NCI-H748 (cell line): ENCODE measurements at regions not wholly inside any gene's neighbourhood (a gene's known extent, or its start where the extent isn't known, plus 50 kb on each side); places are given as distances from the start of the nearest gene placed in this dataset.
"Not testable (repeated sequence)": the region's sequence is repeated elsewhere in the genome, so short reads cannot be mapped to it uniquely, and the experiment has no call there.

Source experiments
- DNase-seq: peaks from one replicate; lab custom pipeline; 2025; ENCODE audit not compliant: unreplicated experiment; lab: John Stamatoyannopoulos, UW

GRCh38 chr16:8458481-8459046, 131.7 kb downstream of the TMEM114 start:
- peak; percentile 23 for DNase-seq

GRCh38 chr16:8453359-8453758, 137.0 kb downstream of the TMEM114 start:
- DNase-seq: no peak

GRCh38 chr16:8452941-8453340, 137.4 kb downstream of the TMEM114 start:
- DNase-seq: no peak

- no peak for DNase-seq
Observed at GRCh38 chr16:8436931-8437330, 153.4 kb downstream of the TMEM114 start.

- DNase-seq: peak; percentile 51
Observed at GRCh38 chr16:8431783-8432182, 158.5 kb downstream of the TMEM114 start.

GRCh38 chr16:8430401-8430800, 159.9 kb downstream of the TMEM114 start:
- peak; percentile 14 for DNase-seq

- no peak for DNase-seq
Observed at GRCh38 chr16:8426569-8426968, 163.7 kb downstream of the TMEM114 start.

- no peak for DNase-seq
Observed at GRCh38 chr16:8417145-8417544, 173.2 kb downstream of the TMEM114 start.

GRCh38 chr16:8408855-8409567, 181.3 kb downstream of the TMEM114 start:
- no peak for DNase-seq

GRCh38 chr16:8407351-8407750, 183.0 kb downstream of the TMEM114 start:
- DNase-seq: no peak

- no peak for DNase-seq
Observed at GRCh38 chr16:8403978-8404749, 186.1 kb downstream of the TMEM114 start.

- no peak for DNase-seq
Observed at GRCh38 chr16:8402981-8403843, 187.1 kb downstream of the TMEM114 start.

- not testable (repeated sequence) for DNase-seq
Observed at GRCh38 chr16:8400683-8401082, 189.6 kb downstream of the TMEM114 start.

GRCh38 chr16:8398548-8398947, 191.8 kb downstream of the TMEM114 start:
- no peak for DNase-seq

- DNase-seq: no peak
Observed at GRCh38 chr16:8397223-8397622, 193.1 kb downstream of the TMEM114 start.

- DNase-seq: no peak
Observed at GRCh38 chr16:8396463-8396862, 193.8 kb downstream of the TMEM114 start.

- DNase-seq: no peak
Observed at GRCh38 chr16:8391257-8391656, 199.1 kb downstream of the TMEM114 start.

- DNase-seq: no peak
Observed at GRCh38 chr16:8388684-8389083, 201.6 kb downstream of the TMEM114 start.

GRCh38 chr16:8381814-8382213, 208.5 kb downstream of the TMEM114 start:
- DNase-seq: no peak

GRCh38 chr16:8380311-8380710, 210.0 kb downstream of the TMEM114 start:
- DNase-seq: peak; percentile 22

- no peak for DNase-seq
Observed at GRCh38 chr16:8377864-8378263, 212.4 kb downstream of the TMEM114 start.
